ENCODE measurements at regions not wholly inside any gene's neighbourhood (a gene's known extent, or its start where the extent isn't known, plus 50 kb on each side); places are given as distances from the start of the nearest gene placed in this dataset.
A peak's percentile ranks its signal among the peaks of the same experiment; 100 is the strongest.

GRCh38 chr14:81986005-81986404 lies 452.4 kb upstream of the SEL1L start:
- DNase-seq (no peak), ATAC-seq (no peak)
- Mint-ChIP-seq H3K4me3 (no peak overlapping the region), H3K27me3 (ENCODE audit: low read depth in 2 of 2) (no peaks in the 10 kb centered on the region), H3K36me3 (no peaks in the 10 kb centered on the region), H3K4me1 (no peaks in the 10 kb centered on the region), H3K27ac (no peak overlapping the region), H3K9me3 (peaks cover 0 to 2% of the 10 kb centered on the region in 2 donors)
- intact Hi-C loops (cut with micrococcal nuclease), result no loop called here
- Histone ChIP-seq H3K4me1 (ENCODE audit: control insufficient read depth, insufficient read depth, low read length) (no peaks in the 10 kb centered on the region), H3K27me3 (ENCODE audit: control insufficient read depth, insufficient read depth, low read length) (no peaks in the 10 kb centered on the region), H3K9me3 (ENCODE audit: control insufficient read depth, insufficient read depth, low read length) (no peaks in the 10 kb centered on the region), H3K36me3 (ENCODE audit: control insufficient read depth, insufficient read depth, low read length) (no peaks in the 10 kb centered on the region), H3K4me3 (ENCODE audit: low read length) (no peak overlapping the region), H3K27ac (ENCODE audit: low read length) (no peak overlapping the region)
- TF ChIP-seq CTCF (IDR thresholded peaks at IDR 0.05), result no peak

DNA sequence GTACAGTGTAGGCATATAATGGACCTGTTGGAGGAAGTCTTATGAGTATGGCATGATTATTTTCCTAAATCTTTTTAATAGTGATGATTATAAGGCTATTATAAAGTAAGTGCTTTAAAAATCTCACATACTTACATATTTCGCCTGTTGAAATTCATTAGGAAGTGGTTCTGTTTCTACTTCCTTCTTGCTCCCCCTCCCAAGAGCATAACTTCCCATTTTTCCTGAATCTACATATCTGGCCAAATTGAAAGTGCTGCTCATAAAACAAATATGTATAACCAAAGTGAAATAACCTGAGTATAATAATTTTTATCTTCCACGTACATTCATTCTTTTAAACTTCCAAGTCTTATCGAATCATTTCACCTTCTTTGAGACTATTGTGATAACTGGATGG lies 455.6 kb upstream of the SEL1L start:
- Mint-ChIP-seq H3K27me3 (ENCODE audit: low read depth in 2 of 2) (no peaks in the 10 kb centered on the region), H3K4me1 (no peaks in the 10 kb centered on the region), H3K27ac (no peak overlapping the region), H3K4me3 (no peak overlapping the region), H3K9me3 (peaks cover 0 to 2% of the 10 kb centered on the region in 2 donors), H3K36me3 (no peaks in the 10 kb centered on the region)
- Histone ChIP-seq H3K27ac (ENCODE audit: low read length) (no peak overlapping the region), H3K36me3 (ENCODE audit: control insufficient read depth, insufficient read depth, low read length) (no peaks in the 10 kb centered on the region), H3K4me1 (ENCODE audit: control insufficient read depth, insufficient read depth, low read length) (no peaks in the 10 kb centered on the region), H3K27me3 (ENCODE audit: control insufficient read depth, insufficient read depth, low read length) (no peaks in the 10 kb centered on the region), H3K9me3 (ENCODE audit: control insufficient read depth, insufficient read depth, low read length) (no peaks in the 10 kb centered on the region), H3K4me3 (ENCODE audit: low read length) (no peak overlapping the region)
- intact Hi-C loops (cut with micrococcal nuclease), result no loop called here
- no CpG with 5 or more reads among the region's 3 CpGs for WGBS (ENCODE audit: insufficient coverage)
- TF ChIP-seq CTCF (IDR thresholded peaks at IDR 0.05), result no peak
- DNase-seq, result no peak
- no peak for ATAC-seq

- no peak overlapping the region for H3K4me3 Mint-ChIP-seq
- ATAC-seq, result no peak
- no peaks in the 10 kb centered on the region for H3K9me3 Mint-ChIP-seq
- no peak overlapping the region for H3K27ac Mint-ChIP-seq
- no peaks in the 10 kb centered on the region for H3K4me1 Mint-ChIP-seq
- Histone ChIP-seq H3K36me3 (ENCODE audit: control insufficient read depth, insufficient read depth, low read length) (no peaks in the 10 kb centered on the region), H3K27ac (ENCODE audit: low read length) (no peak overlapping the region), H3K4me3 (ENCODE audit: low read length) (no peak overlapping the region), H3K4me1 (ENCODE audit: control insufficient read depth, insufficient read depth, low read length) (no peaks in the 10 kb centered on the region), H3K27me3 (ENCODE audit: control insufficient read depth, insufficient read depth, low read length) (no peaks in the 10 kb centered on the region), H3K9me3 (ENCODE audit: control insufficient read depth, insufficient read depth, low read length) (no peaks in the 10 kb centered on the region)
- no peaks in the 10 kb centered on the region for H3K36me3 Mint-ChIP-seq
- no peaks in the 10 kb centered on the region for H3K27me3 Mint-ChIP-seq (ENCODE audit: low read depth in 2 of 2)
- intact Hi-C loops (cut with micrococcal nuclease), result no loop called here
- peak in 1 of 2 donors; percentile 55 for DNase-seq
- peak; percentile 54 for TF ChIP-seq CTCF (IDR thresholded peaks at IDR 0.05)
- WGBS (ENCODE audit: insufficient coverage), result 32% methylated on average over 7 of the region's 7 CpGs
These were observed 456.7 kb upstream of the SEL1L start for GRCh38 chr14:81990312-81990761.

DNA sequence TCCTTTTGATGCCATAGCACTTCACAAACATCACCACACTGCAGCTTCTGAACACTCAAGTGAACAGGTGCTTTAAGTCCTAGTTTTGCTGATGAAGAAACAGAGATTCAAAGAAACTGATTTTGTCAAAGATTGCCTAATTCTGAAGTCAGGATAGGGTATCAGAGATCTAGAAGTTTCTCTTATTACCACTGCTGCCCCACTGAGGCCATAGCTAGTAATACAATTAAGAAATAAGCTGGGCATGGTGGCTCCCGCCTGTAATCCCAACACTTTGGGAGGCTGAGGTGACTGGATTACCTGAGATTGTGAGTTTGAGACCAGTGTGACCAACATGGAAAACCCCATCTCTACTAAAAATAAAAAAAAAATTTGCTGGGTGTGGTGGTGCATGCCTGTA lies 458.3 kb upstream of the SEL1L start:
- Mint-ChIP-seq H3K27me3 (ENCODE audit: low read depth in 2 of 2) (no peaks in the 10 kb centered on the region), H3K36me3 (no peaks in the 10 kb centered on the region), H3K27ac (no peak overlapping the region), H3K9me3 (peaks cover 0 to 2% of the 10 kb centered on the region in 2 donors), H3K4me3 (no peak overlapping the region), H3K4me1 (no peaks in the 10 kb centered on the region)
- ATAC-seq, result no peak
- H3K27me3 ChIP-seq (ENCODE audit: control insufficient read depth, insufficient read depth, low read length), result no peaks in the 10 kb centered on the region
- H3K36me3 ChIP-seq (ENCODE audit: control insufficient read depth, insufficient read depth, low read length), result no peaks in the 10 kb centered on the region
- no CpG with 5 or more reads among the region's 1 CpG for WGBS (ENCODE audit: insufficient coverage)
- no peak overlapping the region for H3K4me3 ChIP-seq (ENCODE audit: low read length)
- no peaks in the 10 kb centered on the region for H3K9me3 ChIP-seq (ENCODE audit: control insufficient read depth, insufficient read depth, low read length)
- no peak overlapping the region for H3K27ac ChIP-seq (ENCODE audit: low read length)
- DNase-seq, result no peak
- intact Hi-C loops (cut with micrococcal nuclease), result no loop called here
- no peaks in the 10 kb centered on the region for H3K4me1 ChIP-seq (ENCODE audit: control insufficient read depth, insufficient read depth, low read length)
- TF ChIP-seq CTCF (IDR thresholded peaks at IDR 0.05), result no peak

Measured in natural killer cell (primary cell).